ENCODE measurements at regions not wholly inside any gene's neighbourhood (a gene's known extent, or its start where the extent isn't known, plus 50 kb on each side); places are given as distances from the start of the nearest gene placed in this dataset.

DNA sequence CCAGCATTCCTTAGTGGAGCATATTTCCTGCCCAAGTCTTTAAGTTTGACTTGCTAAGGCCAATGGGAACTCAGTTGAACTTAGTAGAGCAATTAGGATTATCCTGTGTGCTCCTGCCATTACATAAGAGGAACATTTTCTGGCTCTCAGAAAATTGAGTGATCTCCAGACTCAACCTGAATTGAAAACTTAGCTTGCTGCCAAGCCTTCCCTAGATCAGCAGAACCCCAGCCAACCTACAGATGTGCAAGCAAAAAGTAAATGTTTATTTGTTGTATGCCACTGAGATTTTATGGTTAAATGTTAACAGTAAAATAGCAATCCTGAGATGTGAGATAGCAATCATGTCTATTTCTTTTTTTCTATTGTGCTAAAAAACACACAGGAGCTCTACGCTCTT, 350.9 kb downstream of the OLFM4 start:
- H3K4me3 ChIP-seq, result no peak overlapping the region
- no peak for DNase-seq (ENCODE audit: low spot score)
- TF ChIP-seq, protein P1, sequence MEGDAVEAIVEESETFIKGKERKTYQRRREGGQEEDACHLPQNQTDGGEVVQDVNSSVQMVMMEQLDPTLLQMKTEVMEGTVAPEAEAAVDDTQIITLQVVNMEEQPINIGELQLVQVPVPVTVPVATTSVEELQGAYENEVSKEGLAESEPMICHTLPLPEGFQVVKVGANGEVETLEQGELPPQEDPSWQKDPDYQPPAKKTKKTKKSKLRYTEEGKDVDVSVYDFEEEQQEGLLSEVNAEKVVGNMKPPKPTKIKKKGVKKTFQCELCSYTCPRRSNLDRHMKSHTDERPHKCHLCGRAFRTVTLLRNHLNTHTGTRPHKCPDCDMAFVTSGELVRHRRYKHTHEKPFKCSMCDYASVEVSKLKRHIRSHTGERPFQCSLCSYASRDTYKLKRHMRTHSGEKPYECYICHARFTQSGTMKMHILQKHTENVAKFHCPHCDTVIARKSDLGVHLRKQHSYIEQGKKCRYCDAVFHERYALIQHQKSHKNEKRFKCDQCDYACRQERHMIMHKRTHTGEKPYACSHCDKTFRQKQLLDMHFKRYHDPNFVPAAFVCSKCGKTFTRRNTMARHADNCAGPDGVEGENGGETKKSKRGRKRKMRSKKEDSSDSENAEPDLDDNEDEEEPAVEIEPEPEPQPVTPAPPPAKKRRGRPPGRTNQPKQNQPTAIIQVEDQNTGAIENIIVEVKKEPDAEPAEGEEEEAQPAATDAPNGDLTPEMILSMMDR (IDR thresholded peaks at IDR 0.05), result no peak
- no peak overlapping the region for H3K27ac ChIP-seq

DNA sequence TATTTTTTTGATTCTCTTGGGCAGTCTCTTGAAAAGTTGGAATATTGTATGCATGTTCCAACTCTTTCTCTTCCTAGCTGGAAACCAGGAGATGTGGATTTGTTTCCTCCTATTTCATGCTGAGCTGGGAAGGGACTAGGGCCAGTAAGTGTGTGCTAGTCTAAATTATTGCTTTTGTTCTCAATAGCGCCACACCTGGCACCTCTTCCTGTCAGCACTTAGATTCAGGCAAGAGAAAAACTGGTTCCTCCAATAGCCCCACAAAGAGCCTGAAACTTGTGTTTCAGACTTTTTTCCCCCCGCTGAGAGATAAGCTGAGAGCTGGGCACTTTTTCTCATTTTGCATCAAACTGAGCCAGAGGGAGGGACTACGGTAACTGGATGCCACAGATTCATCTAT, 353.4 kb downstream of the OLFM4 start:
- DNase-seq (ENCODE audit: low spot score), result no peak
- no peak overlapping the region for H3K27ac ChIP-seq
- TF ChIP-seq, protein P1 (IDR thresholded peaks at IDR 0.05), result no peak
- H3K4me3 ChIP-seq, result no peak overlapping the region

DNA sequence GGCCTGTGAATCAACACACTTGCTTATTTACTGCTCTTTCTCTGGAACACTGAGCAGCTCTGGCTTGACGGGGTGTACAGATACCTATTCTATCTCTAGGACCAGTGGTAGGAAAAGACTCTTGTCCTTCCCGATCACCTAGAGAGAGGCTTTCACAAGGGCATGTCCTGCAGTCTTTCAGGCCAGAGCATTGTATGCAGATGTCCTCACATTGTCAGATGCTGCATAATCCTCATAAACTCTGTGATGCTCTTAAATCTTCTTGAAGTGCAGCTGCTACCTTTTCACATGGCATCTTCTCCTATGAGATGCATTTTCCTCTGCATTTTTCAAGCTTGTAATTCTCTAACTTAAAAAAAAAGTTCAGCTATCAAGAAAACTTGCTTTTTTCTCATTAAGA, 369.4 kb downstream of the OLFM4 start:
- no peak overlapping the region for H3K27ac ChIP-seq
- no peak for DNase-seq (ENCODE audit: low spot score)
- H3K4me3 ChIP-seq, result no peak overlapping the region
- TF ChIP-seq, protein P1 (IDR thresholded peaks at IDR 0.05), result no peak

DNA sequence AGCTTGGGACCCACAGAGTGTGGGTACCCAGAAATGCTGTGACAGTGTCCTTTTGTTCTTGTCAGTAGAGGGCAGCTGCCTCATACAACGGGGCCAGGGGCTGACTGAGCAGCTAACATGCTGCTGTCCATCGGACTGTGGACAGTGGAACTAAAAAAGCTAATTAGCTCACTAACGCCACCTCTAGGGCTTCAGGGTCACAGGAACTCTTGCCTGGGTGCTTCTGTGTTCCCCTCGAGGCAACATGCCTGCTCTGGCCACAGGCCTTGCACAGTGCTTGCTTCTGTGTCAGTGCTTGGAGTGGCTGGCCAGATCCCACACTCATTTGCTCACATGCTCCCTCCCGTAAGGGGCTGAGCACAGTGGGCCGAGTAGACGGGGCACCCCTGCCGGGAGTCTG, 377.0 kb downstream of the OLFM4 start:
- TF ChIP-seq, protein P1 (IDR thresholded peaks at IDR 0.05), result no peak
- no peak for DNase-seq (ENCODE audit: low spot score)
- no peak overlapping the region for H3K4me3 ChIP-seq

DNA sequence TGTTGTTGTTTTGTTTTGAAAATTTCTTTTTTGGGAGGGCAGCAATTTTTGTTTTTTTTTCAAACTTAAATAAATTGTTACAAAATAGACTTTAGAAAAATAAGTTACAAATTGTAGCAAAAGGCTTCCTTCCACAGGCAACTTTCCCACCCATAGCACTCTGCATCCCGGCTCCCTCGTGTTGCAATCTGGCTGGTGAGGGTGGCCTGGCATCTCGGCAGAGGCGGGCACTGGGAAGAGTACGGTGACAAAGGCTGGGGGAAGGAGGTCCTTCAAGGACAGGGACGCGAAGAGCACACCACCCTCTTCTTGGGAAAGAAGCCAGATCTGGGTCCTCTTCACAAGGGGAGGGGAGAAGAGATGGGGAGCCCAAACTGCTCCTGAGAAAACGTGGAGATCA, 379.7 kb downstream of the OLFM4 start:
- H3K27ac ChIP-seq, result no peak overlapping the region
- no peak overlapping the region for H3K4me3 ChIP-seq
- TF ChIP-seq, protein P1 (IDR thresholded peaks at IDR 0.05), result no peak
- no peak for DNase-seq (ENCODE audit: low spot score)

More for the DNA sequence above, 377.0 kb downstream of the OLFM4 start:
- H3K27ac ChIP-seq, result no peak overlapping the region

DNA sequence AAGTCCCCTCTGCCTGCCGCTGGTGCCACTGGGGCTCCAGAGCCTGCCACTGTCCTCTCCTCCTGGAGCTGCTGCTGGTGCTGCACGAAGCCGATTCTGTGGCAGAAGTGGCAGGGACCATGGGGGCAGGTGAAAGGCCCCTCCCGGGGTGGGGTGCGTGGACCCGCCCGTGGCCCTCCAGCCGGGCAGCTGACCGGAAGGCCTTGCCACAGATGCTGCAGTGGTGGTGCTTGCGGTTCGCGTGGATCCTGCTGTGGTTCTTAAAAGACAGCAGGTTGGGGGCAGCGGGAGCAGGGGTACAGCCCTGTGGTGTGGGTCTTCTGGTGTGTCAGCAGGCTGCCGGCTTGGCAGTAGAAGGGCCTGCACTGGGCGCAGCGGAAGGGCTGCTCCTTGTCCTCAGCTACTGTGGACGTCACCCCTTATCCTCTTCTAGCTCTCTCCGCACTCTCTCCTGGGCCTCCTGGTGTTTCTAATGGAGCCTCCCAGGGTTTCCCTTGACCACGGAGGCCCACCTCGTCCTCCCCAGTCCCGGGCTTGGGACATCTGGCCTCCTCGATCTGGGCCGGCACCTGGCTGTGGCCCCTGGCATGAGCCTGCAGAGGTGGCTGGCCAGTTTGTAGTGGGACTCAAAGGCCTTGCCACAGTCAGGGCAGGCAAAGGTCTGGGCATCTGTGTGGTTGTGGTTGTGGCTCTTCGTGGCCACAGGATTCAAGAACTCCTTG, 380.4 kb downstream of the OLFM4 start:
- no peak overlapping the region for H3K27ac ChIP-seq
- no peak for DNase-seq (ENCODE audit: low spot score)
- TF ChIP-seq, protein P1 (IDR thresholded peaks at IDR 0.05), result no peak

DNA sequence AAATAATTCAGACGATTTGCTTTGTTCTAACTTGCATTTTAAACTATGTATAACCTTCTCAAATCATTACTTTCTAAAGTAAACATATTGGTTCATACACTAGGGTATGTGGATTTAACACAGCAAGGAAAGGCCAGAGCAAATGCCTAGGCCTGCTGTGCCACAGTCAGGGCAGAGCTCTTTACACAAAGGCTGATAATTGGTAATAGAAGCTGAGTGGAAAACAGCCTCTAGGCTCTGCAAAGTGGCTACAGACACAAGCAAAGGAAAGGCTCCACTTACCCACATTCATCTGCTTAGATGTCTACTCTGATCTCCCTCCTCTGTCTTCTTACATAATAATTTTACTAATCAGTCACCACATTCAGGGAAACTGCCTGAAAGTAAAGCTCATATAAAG, 382.9 kb downstream of the OLFM4 start:
- DNase-seq (ENCODE audit: low spot score), result no peak
- Histone ChIP-seq H3K27ac (no peak overlapping the region), H3K4me3 (no peak overlapping the region)
- TF ChIP-seq, protein P1 (IDR thresholded peaks at IDR 0.05), result no peak

More for the DNA sequence above, 380.4 kb downstream of the OLFM4 start:
- no peak overlapping the region for H3K4me3 ChIP-seq
